Common myeloid progenitor, CD34-positive (primary cell): ENCODE measurements at regions not wholly inside any gene's neighbourhood (a gene's known extent, or its start where the extent isn't known, plus 50 kb on each side); places are given as distances from the start of the nearest gene placed in this dataset.

Experiments used
- CTCF ChIA-PET: fragments of 350-600 bp; sonication (Branson Sonifier 250); formaldehyde crosslinking; loops from one replicate; lab custom pipeline; 2021; ENCODE audit warnings: antibody characterized with exemption; lab: Charles Lee
- POLR2A ChIA-PET: fragments of 350-600 bp; sonication (Branson Sonifier 250); formaldehyde crosslinking; loops from one replicate; lab custom pipeline; 2021; ENCODE audit warnings: antibody characterized with exemption; lab: Charles Lee
- DNase-seq, 3 donors: peaks; one replicate each; pipeline versions ENCODE4 v3.0.0 to v3.0.0-alpha.2; 2013
- H3K27ac ChIP-seq, 2 experiments: 1 replicate in 1 of 2; 2 replicates in 1 of 2; pipeline ENCODE4 v1.7.0; 2013; ENCODE audit warnings: inconsistent platforms in 2 of 2, low read length in 2 of 2, mild to moderate bottlenecking in 2 of 2, low read depth in 1 of 2, moderate library complexity in 1 of 2; ENCODE audit not compliant: severe bottlenecking in 2 of 2, insufficient read depth in 1 of 2, poor library complexity in 1 of 2
- H3K27me3 ChIP-seq, 5 experiments: replicated peaks in 2 of 5; 1 replicate in 3 of 5; 2 replicates in 2 of 5; pipeline versions ENCODE4 v1.6.1 to v1.7.0; 2013; ENCODE audit warnings: low read length in 4 of 5, mild to moderate bottlenecking in 2 of 5, moderate library complexity in 2 of 5, inconsistent platforms in 1 of 5; ENCODE audit not compliant: insufficient read depth in 5 of 5, control insufficient read depth in 4 of 5
- H3K36me3 ChIP-seq, 4 experiments: 1 replicate in 2 of 4; 2 replicates in 2 of 4; pipeline versions ENCODE4 v1.6.1 to v1.7.0; 2013; ENCODE audit warnings: low read length in 3 of 4, control low read depth in 1 of 4, mild to moderate bottlenecking in 1 of 4; ENCODE audit not compliant: control insufficient read depth in 4 of 4, insufficient read depth in 4 of 4
- H3K4me1 ChIP-seq, 4 experiments: 1 replicate in 3 of 4; 2 replicates in 1 of 4; pipeline versions ENCODE4 v1.6.1 to v1.7.1; 2013; ENCODE audit warnings: low read length in 3 of 4, mild to moderate bottlenecking in 3 of 4, control low read depth in 1 of 4, inconsistent platforms in 1 of 4, moderate library complexity in 1 of 4; ENCODE audit not compliant: control insufficient read depth in 4 of 4, insufficient read depth in 4 of 4; ENCODE audit errors: control extremely low read depth in 1 of 4
- H3K4me3 ChIP-seq, 7 experiments: 1 replicate in 4 of 7; 2 replicates in 3 of 7; pipeline versions ENCODE4 v1.5.1 to v1.7.0; 2013; ENCODE audit warnings: mild to moderate bottlenecking in 7 of 7, low read length in 6 of 7, moderate library complexity in 6 of 7, inconsistent platforms in 2 of 7, low read depth in 2 of 7, control low read depth in 1 of 7; ENCODE audit not compliant: insufficient read depth in 4 of 7, control insufficient read depth in 1 of 7; ENCODE audit errors: extremely low read depth in 1 of 7
- H3K9me3 ChIP-seq, 5 experiments: 1 replicate in 4 of 5; 2 replicates in 1 of 5; pipeline versions ENCODE4 v1.6.1 to v1.7.1; 2013; ENCODE audit warnings: low read length in 4 of 5, mild to moderate bottlenecking in 2 of 5, inconsistent platforms in 1 of 5, low read depth in 1 of 5, moderate library complexity in 1 of 5; ENCODE audit not compliant: control insufficient read depth in 4 of 5, insufficient read depth in 2 of 5; ENCODE audit errors: control extremely low read depth in 1 of 5
- WGBS: methylation state at CpG from one replicate; pipeline ENCODE4 v1.1.5; 2013; ENCODE audit not compliant: insufficient coverage; 5-methylcytosine and 5-hydroxymethylcytosine counted together

DNA sequence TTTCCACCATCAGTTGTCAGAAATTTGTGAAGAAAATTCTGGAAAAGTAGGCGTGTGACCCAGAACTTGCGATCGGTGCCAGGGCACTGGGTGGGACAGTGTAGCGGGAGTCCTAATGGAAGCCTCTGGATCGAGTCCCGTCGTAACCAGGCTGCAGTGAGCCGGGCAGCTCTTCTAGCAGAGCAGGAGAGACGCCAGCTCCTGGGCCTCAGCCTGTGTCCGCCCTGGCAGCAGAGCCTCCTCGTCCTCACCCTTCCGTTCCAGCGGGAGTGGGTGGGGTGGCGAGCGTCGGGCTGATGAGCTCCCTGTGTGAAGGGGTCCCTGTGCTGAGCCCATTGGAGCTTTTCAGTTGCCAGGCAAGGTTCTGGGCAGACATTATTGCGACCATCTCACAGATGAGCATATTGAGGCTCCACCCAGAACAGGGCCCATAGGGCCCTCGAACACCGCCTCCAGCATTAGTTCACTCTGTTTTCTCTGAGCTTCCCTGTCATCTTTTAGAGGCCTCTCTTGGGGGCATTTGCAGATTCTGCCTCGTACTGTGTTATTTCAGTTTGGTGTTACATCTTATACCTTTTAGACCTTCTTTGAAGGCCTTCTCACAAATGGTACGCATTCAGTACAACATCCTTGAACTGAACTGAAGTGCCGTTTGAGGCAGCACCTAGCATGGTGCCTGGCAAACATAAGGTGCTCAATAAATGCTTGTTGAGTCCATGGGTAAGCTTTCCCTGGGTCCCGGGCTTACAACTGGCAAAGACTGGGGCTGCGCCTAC is 207.1 kb upstream of the CIBAR2 start:
- Histone ChIP-seq H3K4me3 (no peak overlapping the region), H3K36me3 (no peaks in the 10 kb centered on the region), H3K27ac (no peak overlapping the region), H3K9me3 (no peaks in the 10 kb centered on the region), H3K27me3 (no peaks in the 10 kb centered on the region), H3K4me1 (peaks cover 0 to 40% (median 25%) of the 10 kb centered on the region in 4 experiments)
- CTCF ChIA-PET = interaction anchor here (0.7 to 2.9 kb wide), 11 partner anchors 9 to 297 kb away, joined by 3 to 12 read pairs (median 4); no protein-coding TSS in a partner anchor
- WGBS = over 99% methylated on average over 19 of the region's 24 CpGs
- no peak for DNase-seq
- POLR2A ChIA-PET = no interaction called here

GRCh38 chr16:85319984-85320440 is 207.7 kb upstream of the CIBAR2 start:
- CTCF ChIA-PET = interaction anchor here (1.3 to 2.9 kb wide), 6 partner anchors 9 to 15 kb away, joined by 4 to 13 read pairs (median 9); no protein-coding TSS in a partner anchor

GRCh38 chr16:85320677-85321385 is 208.6 kb upstream of the CIBAR2 start:
- no peak for DNase-seq
- no peaks in the 10 kb centered on the region for H3K9me3 ChIP-seq
- ChIA-PET POLR2A (no interaction called here), CTCF (interaction anchor here (1.8 to 5.2 kb wide), 4 partner anchors 8 to 14 kb away, joined by 6 to 24 read pairs (median 11); no protein-coding TSS in a partner anchor)
- H3K27me3 ChIP-seq = no peaks in the 10 kb centered on the region
- H3K27ac ChIP-seq = no peak overlapping the region
- no peaks in the 10 kb centered on the region for H3K36me3 ChIP-seq
- H3K4me1 ChIP-seq = peaks cover 0 to 34% (median 19%) of the 10 kb centered on the region in 4 experiments
- H3K4me3 ChIP-seq = no peak overlapping the region
- 98% methylated on average over 5 of the region's 11 CpGs for WGBS

More at GRCh38 chr16:85319984-85320440, 207.7 kb upstream of the CIBAR2 start:
- no peaks in the 10 kb centered on the region for H3K36me3 ChIP-seq
- no peaks in the 10 kb centered on the region for H3K27me3 ChIP-seq
- POLR2A ChIA-PET = no interaction called here
- H3K4me3 ChIP-seq = no peak overlapping the region
- WGBS = 97% methylated on average over 16 of the region's 19 CpGs
- DNase-seq = no peak
- peaks cover 0 to 36% (median 21%) of the 10 kb centered on the region in 4 experiments for H3K4me1 ChIP-seq
- H3K9me3 ChIP-seq = no peaks in the 10 kb centered on the region
- H3K27ac ChIP-seq = no peak overlapping the region

DNA sequence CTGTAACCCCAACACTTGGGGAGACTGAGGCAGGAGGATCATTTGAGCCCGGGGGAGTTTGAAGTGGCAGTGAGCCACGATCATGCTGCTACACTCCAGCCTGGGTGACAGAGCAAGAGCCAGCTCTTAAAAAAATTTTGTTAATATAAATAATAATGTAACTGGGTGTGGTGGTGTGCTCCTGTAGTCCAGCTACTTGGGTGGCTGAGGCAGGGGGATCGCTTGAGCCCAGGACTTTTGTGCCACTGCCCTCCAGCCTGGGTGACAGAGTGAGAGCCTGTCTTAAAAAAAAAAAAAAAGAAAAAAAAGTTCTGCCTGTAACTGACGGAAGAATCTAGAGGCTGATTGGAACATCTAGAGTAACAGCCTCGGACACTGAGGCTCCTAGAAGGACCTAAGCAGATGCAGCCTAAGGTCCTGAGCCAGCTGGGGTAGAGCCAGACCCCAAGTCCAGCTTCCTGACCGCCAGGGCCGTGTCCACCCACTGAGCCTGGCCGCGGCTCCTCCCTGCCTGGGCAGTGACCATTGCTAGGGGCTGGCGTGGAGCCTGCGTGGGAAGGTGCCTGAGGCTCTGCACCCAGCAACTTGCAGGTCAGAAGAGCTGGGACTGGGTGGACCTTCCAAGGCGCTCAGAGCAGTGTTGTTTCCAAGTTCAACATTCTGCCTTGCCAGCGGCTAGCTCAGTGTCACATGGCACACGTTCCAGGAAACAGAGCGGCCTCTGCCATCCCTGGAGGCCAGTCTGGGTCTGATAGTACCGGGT is 209.4 kb upstream of the CIBAR2 start:
- Histone ChIP-seq H3K4me1 (peaks cover 0 to 37% (median 18%) of the 10 kb centered on the region in 4 experiments), H3K27ac (no peak overlapping the region), H3K9me3 (no peaks in the 10 kb centered on the region), H3K4me3 (no peak overlapping the region), H3K36me3 (no peaks in the 10 kb centered on the region), H3K27me3 (no peaks in the 10 kb centered on the region)
- CTCF ChIA-PET = interaction anchor here (0.6 to 5.2 kb wide), 4 partner anchors 9 to 26 kb away, joined by 3 to 24 read pairs (median 11); no protein-coding TSS in a partner anchor
- no peak for DNase-seq
- POLR2A ChIA-PET = no interaction called here
- 65% methylated on average over 14 of the region's 16 CpGs for WGBS

GRCh38 chr16:85323230-85323960 is 211.1 kb upstream of the CIBAR2 start:
- Histone ChIP-seq H3K27me3 (no peaks in the 10 kb centered on the region), H3K27ac (peak overlapping the region in 1 of 2 experiments; percentile 38), H3K4me1 (peaks cover 0 to 40% (median 28%) of the 10 kb centered on the region in 4 experiments), H3K36me3 (no peaks in the 10 kb centered on the region), H3K4me3 (no peak overlapping the region), H3K9me3 (no peaks in the 10 kb centered on the region)
- ChIA-PET POLR2A (interaction anchor here (1.2 kb wide), 1 partner anchor 13 kb away, joined by 3 read pairs; no protein-coding TSS in a partner anchor), CTCF (interaction anchor here (1.3 to 5.2 kb wide), 4 partner anchors 9 to 42 kb away, joined by 3 to 24 read pairs (median 8); no protein-coding TSS in a partner anchor)
- 79% methylated on average over 13 of the region's 14 CpGs for WGBS
- no peak for DNase-seq

GRCh38 chr16:85323961-85324253 is 211.6 kb upstream of the CIBAR2 start:
- Histone ChIP-seq H3K4me3 (no peak overlapping the region), H3K4me1 (peaks cover 0 to 45% (median 33%) of the 10 kb centered on the region in 4 experiments), H3K27me3 (no peaks in the 10 kb centered on the region), H3K36me3 (no peaks in the 10 kb centered on the region), H3K27ac (no peak overlapping the region), H3K9me3 (no peaks in the 10 kb centered on the region)
- WGBS = 100% methylated on average over 10 of the region's 10 CpGs
- CTCF ChIA-PET = interaction anchor here (0.6 to 5.2 kb wide), 5 partner anchors 10 to 42 kb away, joined by 3 to 24 read pairs (median 7); no protein-coding TSS in a partner anchor
- DNase-seq = no peak
- POLR2A ChIA-PET = interaction anchor here (1.2 kb wide), 1 partner anchor 14 kb away, joined by 3 read pairs; no protein-coding TSS in a partner anchor
